Ovary (tissue), 7 donors: ENCODE measurements at regions not wholly inside any gene's neighbourhood (a gene's known extent, or its start where the extent isn't known, plus 50 kb on each side); places are given as distances from the start of the nearest gene placed in this dataset.

ENCODE experiments used
- DNase-seq, 5 donors: peaks; one replicate each; pipeline ENCODE4 v3.0.0-alpha.2; 2019 to 2020
- H3K27ac ChIP-seq, 2 donors: fragments of 200-600 bp; one replicate each; pipeline versions ENCODE4 v1.5.1 to v1.8.0; 2019 to 2022
- H3K27me3 ChIP-seq: fragments of 200-600 bp; one replicate; pipeline ENCODE4 v1.8.0; 2022
- H3K36me3 ChIP-seq: fragments of 200-600 bp; sonication (generic); one replicate; pipeline ENCODE4 v1.5.1; 2019
- H3K4me1 ChIP-seq: one replicate; pipeline ENCODE4 v1.8.1; 2013; ENCODE audit warnings: mild to moderate bottlenecking, moderate library complexity; ENCODE audit not compliant: insufficient read depth
- H3K4me3 ChIP-seq: fragments of 200-600 bp; sonication (generic); one replicate; pipeline ENCODE4 v1.5.1; 2017
- H3K9me3 ChIP-seq, 2 donors: fragments of 200-600 bp in 1 of 2; sonication (generic) in 1 of 2; one replicate each; pipeline versions ENCODE4 v1.5.1 to v1.8.1; 2013 to 2019; ENCODE audit warnings: mild to moderate bottlenecking in 1 of 2, moderate library complexity in 1 of 2
- EP300 ChIP-seq: sonication (generic); formaldehyde crosslinking; IDR thresholded peaks from one replicate; pipeline ENCODE4 v1.6.1; 2017; ENCODE audit warnings: antibody characterized with exemption
- POLR2A ChIP-seq: fragments of 450-650 bp; IDR thresholded peaks from one replicate; pipeline ENCODE4 v1.6.1; 2017; ENCODE audit warnings: antibody characterized with exemption, mild to moderate bottlenecking, moderate library complexity
- WGBS, 3 donors: extraction: QIAGEN DNeasy Blood & Tissue Kit in 1 of 3; methylation state at CpG; one replicate each; pipeline versions ENCODE4 v1.1.5 to v1.1.7; 2013 to 2017; 5-methylcytosine and 5-hydroxymethylcytosine counted together
- intact Hi-C, 4 donors: fragments of 100-400 bp; cut with DNase I; formaldehyde crosslinking; loops; one replicate each; pipeline versions ENCODE4 v1.11.0 to v1.15.1; 2022 to 2023
- TF ChIP-seq, protein P1 (sequence below), 3 donors: fragments of 450-650 bp in 2 of 3; fragments of 200-600 bp in 1 of 3; IDR thresholded peaks; one replicate each; pipeline versions ENCODE4 v1.5.1 to v1.8.0; 2016 to 2022; ENCODE audit warnings: antibody characterized with exemption in 3 of 3, mild to moderate bottlenecking in 1 of 3
- donor health status: DM: no; HTN: no; CAD: no; lungs with moderate emphysema.
- donor health status: DM: no; HTN: no; CAD: no.
- donor health status: Bipolar disorder and iron deficiency.
- donor health status: DM: no; HTN: no; CAD: no.
- donor health status: DM: yes; HTN: yes; CAD: no.

DNA sequence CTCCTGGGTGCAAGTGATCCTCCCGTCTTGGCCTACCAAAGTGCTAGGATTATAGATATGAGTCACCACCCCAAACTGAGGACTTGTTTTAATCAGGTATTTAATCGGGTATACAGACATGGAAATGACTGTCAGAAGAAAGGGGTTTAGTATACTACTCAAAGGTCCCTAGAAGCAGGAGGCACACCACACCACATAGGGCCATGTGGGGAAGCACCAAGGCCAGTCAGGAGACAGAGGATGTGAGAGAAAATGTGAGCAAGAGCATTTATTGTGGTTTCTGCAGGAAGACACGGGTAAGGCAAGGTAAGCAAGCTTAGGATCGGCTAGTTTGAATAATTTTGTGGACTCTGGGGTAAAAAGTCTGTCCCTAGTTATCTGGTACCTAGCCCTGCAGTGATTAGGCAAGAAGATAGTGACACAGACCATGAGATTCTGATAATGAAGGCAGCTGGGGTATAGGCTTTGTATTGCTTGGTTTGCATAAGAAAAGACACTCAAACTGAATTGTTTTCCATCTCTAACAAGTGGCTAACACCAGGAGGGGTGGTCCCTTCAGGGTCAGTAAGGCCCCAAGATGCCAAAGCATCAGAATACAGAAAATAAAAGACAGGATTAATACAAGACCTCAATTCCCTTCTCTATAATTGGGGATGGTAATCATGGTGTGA, 408.8 kb upstream of the F9 start:
- intact Hi-C loops = no loop called here
- Histone ChIP-seq H3K27me3 (no peaks in the 10 kb centered on the region), H3K27ac (no peak overlapping the region), H3K4me3 (no peak overlapping the region), H3K4me1 (no peaks in the 10 kb centered on the region), H3K36me3 (no peaks in the 10 kb centered on the region), H3K9me3 (no peaks in the 10 kb centered on the region)
- 57 to 70% (median 61%) methylated on average over 4 of the region's 4 CpGs for WGBS, 3 donors
- TF ChIP-seq POLR2A (no peak), EP300 (no peak)
- TF ChIP-seq, protein P1, sequence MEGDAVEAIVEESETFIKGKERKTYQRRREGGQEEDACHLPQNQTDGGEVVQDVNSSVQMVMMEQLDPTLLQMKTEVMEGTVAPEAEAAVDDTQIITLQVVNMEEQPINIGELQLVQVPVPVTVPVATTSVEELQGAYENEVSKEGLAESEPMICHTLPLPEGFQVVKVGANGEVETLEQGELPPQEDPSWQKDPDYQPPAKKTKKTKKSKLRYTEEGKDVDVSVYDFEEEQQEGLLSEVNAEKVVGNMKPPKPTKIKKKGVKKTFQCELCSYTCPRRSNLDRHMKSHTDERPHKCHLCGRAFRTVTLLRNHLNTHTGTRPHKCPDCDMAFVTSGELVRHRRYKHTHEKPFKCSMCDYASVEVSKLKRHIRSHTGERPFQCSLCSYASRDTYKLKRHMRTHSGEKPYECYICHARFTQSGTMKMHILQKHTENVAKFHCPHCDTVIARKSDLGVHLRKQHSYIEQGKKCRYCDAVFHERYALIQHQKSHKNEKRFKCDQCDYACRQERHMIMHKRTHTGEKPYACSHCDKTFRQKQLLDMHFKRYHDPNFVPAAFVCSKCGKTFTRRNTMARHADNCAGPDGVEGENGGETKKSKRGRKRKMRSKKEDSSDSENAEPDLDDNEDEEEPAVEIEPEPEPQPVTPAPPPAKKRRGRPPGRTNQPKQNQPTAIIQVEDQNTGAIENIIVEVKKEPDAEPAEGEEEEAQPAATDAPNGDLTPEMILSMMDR (IDR thresholded peaks at IDR 0.05) = no peak
- DNase-seq = no peak

DNA sequence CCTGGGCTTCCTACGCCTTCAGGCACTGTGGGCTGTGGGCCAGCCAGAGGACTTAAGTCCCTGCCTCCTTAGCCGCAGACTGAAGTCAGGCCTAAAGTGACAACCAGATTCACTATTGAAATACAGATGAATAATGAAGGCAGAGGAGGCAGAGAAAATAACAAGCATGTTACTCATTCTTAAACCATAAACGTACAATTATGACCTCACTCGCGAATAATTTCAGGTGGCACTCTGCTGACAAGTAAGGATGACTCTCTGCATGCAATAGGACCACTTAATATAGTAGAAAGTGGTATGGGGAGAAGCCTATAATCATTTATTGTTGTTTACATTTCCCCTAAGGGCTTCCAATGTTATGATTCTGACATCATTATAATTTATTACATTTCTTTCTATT, 409.2 kb upstream of the FGF13 start:
- no peaks in the 10 kb centered on the region for H3K9me3 ChIP-seq
- intact Hi-C loops = no loop called here
- no peaks in the 10 kb centered on the region for H3K27me3 ChIP-seq
- no peak for DNase-seq
- no peaks in the 10 kb centered on the region for H3K36me3 ChIP-seq
- H3K4me3 ChIP-seq = no peak overlapping the region
- TF ChIP-seq, protein P1 (IDR thresholded peaks at IDR 0.05) = no peak
- TF ChIP-seq POLR2A = no peak
- TF ChIP-seq EP300 = no peak
- no peaks in the 10 kb centered on the region for H3K4me1 ChIP-seq
- H3K27ac ChIP-seq = no peak overlapping the region
- WGBS, 3 donors = 77 to 88% (median 84%) methylated on average over 5 of the region's 5 CpGs

DNA sequence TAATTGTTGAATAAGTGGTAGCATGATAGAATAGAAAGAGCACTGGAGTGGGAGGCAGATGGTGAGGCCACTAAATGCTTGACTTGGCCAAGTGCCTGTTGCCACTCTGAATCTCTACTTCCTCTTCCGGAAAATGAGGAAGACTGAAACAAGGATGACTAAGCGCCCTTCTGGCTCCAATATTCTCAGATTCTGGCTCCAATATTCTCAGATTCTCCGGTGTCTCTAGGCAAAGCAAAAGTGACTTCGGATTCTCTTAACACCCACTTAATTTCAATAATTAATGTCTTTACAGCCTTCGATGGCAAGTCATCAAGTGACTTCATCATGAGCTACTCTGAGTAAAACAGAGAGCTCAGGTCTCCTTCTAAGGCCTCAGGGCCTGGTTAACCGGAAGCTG, 402.2 kb upstream of the FGF13 start:
- Histone ChIP-seq H3K27ac (no peak overlapping the region), H3K4me3 (no peak overlapping the region), H3K27me3 (no peaks in the 10 kb centered on the region), H3K9me3 (no peaks in the 10 kb centered on the region), H3K4me1 (no peaks in the 10 kb centered on the region), H3K36me3 (no peaks in the 10 kb centered on the region)
- intact Hi-C loops = no loop called here
- TF ChIP-seq, protein P1 (IDR thresholded peaks at IDR 0.05) = no peak
- TF ChIP-seq POLR2A (no peak), EP300 (no peak)
- no peak for DNase-seq
- WGBS, 3 donors = 78 to 83% (median 80%) methylated on average over 6 of the region's 6 CpGs

DNA sequence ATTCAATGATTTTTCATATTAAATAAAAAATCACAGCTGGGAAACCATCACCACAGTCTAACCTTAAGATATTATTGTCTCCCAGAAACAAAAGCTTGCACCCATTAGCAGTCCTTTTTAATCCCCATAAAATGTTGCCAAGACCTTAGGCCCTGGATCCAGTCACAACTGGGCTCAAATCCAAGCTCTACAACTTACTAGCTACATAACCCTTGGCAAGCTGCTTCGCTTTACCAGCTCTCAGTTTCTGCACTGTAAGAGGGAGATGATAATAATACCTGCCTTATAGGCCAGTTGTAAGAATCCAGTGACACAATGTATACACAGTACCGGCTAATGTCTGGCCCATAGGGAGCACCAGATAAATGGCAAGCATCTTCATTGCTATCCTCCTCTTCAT, 400.9 kb upstream of the FGF13 start:
- no peak for DNase-seq
- intact Hi-C loops = no loop called here
- H3K27me3 ChIP-seq = no peaks in the 10 kb centered on the region
- H3K27ac ChIP-seq = no peak overlapping the region
- TF ChIP-seq, protein P1 (IDR thresholded peaks at IDR 0.05) = no peak
- TF ChIP-seq EP300 = no peak
- TF ChIP-seq POLR2A = no peak
- 54 to 58% (median 55%) methylated on average over 2 of the region's 2 CpGs for WGBS, 3 donors
- no peaks in the 10 kb centered on the region for H3K9me3 ChIP-seq
- no peak overlapping the region for H3K4me3 ChIP-seq
- no peaks in the 10 kb centered on the region for H3K4me1 ChIP-seq
- no peaks in the 10 kb centered on the region for H3K36me3 ChIP-seq
